ENCODE measurements at regions not wholly inside any gene's neighbourhood (a gene's known extent, or its start where the extent isn't known, plus 50 kb on each side); places are given as distances from the start of the nearest gene placed in this dataset.

GRCh38 chr14:101188571-101188915, 285.0 kb upstream of the RTL1 start:
- Histone ChIP-seq H3K9me3 (ENCODE audit: control insufficient read depth, insufficient read depth, low read length) (no peaks in the 10 kb centered on the region), H3K56ac (ENCODE audit: extremely low read depth, insufficient read depth, low read length) (no peak overlapping the region), H3K4me1 (ENCODE audit: control insufficient read depth, insufficient read depth, low read length) (no peaks in the 10 kb centered on the region), H3K18ac (ENCODE audit: low read depth, low read length) (no peak overlapping the region), H3K23ac (ENCODE audit: low read depth, low read length) (no peak overlapping the region), H2AFZ (replicated peaks; ENCODE audit: low read length, poor library complexity) (no peak overlapping the region), H2BK20ac (ENCODE audit: low read depth, low read length) (no peak overlapping the region), H3K27me3 (ENCODE audit: control insufficient read depth, insufficient read depth, low read length) (peaks cover 35% of the 10 kb centered on the region), H3K79me1 (ENCODE audit: low read depth in 1 of 2, low read length in 2 of 2) (no peaks in the 10 kb centered on the region), H4K5ac (ENCODE audit: low read depth, low read length) (no peak overlapping the region), H2AK9ac (replicated peaks; ENCODE audit: low read depth, low read length, poor library complexity) (no peak overlapping the region), H3K36me3 (ENCODE audit: control insufficient read depth, insufficient read depth, low read length) (no peaks in the 10 kb centered on the region), H3K9ac (ENCODE audit: low read depth, low read length) (no peak overlapping the region), H4K20me1 (ENCODE audit: insufficient read depth, low read length) (no peaks in the 10 kb centered on the region; the same call in 1 of the 2 replicates), H3K27ac (ENCODE audit: insufficient read depth, low read length) (no peak overlapping the region), H3K4me3 (ENCODE audit: insufficient read depth, low read depth, low read length) (no peak overlapping the region), H3K14ac (replicated peaks; ENCODE audit: low read depth, low read length) (no peak overlapping the region), H2BK120ac (ENCODE audit: low read depth, low read length) (no peak overlapping the region), H2BK15ac (ENCODE audit: low read depth, low read length) (no peak overlapping the region), H2AK5ac (ENCODE audit: low read depth, low read length) (no peak overlapping the region), H2BK5ac (ENCODE audit: low read depth, low read length, poor library complexity, severe bottlenecking) (no peak overlapping the region), H3K4me2 (ENCODE audit: low read depth, low read length) (no peak overlapping the region), H4K8ac (ENCODE audit: low read depth in 2 of 2, low read length in 2 of 2) (no peak overlapping the region), H3K9me1 (ENCODE audit: insufficient read depth, low read length) (no peaks in the 10 kb centered on the region), H4K91ac (ENCODE audit: insufficient read depth, low read depth, low read length) (no peak overlapping the region), H3K4ac (ENCODE audit: low read depth, low read length) (no peak overlapping the region)
- no TSS peak for BruUV-seq (replicated peaks)
- TF ChIP-seq CEBPB (IDR thresholded peaks at IDR 0.05; ENCODE audit: low read depth, low read length) (no peak), FOS (IDR thresholded peaks at IDR 0.05; ENCODE audit: low read depth, low read length) (no peak), CTCF (conservative IDR thresholded peaks at IDR 0.05; ENCODE audit: low read depth, low read length) (no peak), SMC3 (IDR thresholded peaks at IDR 0.05; ENCODE audit: low read depth, low read length) (no peak), RFX5 (IDR thresholded peaks at IDR 0.05; ENCODE audit: low read depth, low read length) (no peak), POLR2A (IDR thresholded peaks at IDR 0.05; ENCODE audit: low read depth, low read length) (no peak), RCOR1 (IDR thresholded peaks at IDR 0.05; ENCODE audit: insufficient replicate concordance, low read length) (no peak)
- CTCF ChIA-PET: interaction anchor here (0.6 kb wide), 1 partner anchor 104 kb away, joined by 3 read pairs; no protein-coding TSS in a partner anchor
- intact Hi-C loops (cut with micrococcal nuclease): no loop called here
- ATAC-seq (ENCODE audit: low read depth) (no peak), DNase-seq (no peak)
- POLR2A ChIA-PET (ENCODE audit: unreplicated experiment): no interaction called here
- 60% methylated on average over 1 of the region's 7 CpGs; no CpG with 5 or more reads in 1 of the 2 experiments for WGBS, 2 experiments (ENCODE audit: extremely low coverage in 2 of 2, insufficient read length in 1 of 2)
- in situ Hi-C loops (cut with MboI; ENCODE audit: low sequenced_read_pairs): no loop called here
- dilution Hi-C loops (cut with HindIII; ENCODE audit: low sequenced_read_pairs, unreplicated experiment): no loop called here
